Non-pigmented ciliary epithelial cell (primary cell): ENCODE measurements at regions not wholly inside any gene's neighbourhood (a gene's known extent, or its start where the extent isn't known, plus 50 kb on each side); places are given as distances from the start of the nearest gene placed in this dataset.
A peak's percentile ranks its signal among the peaks of the same experiment; 100 is the strongest.
"Not testable (repeated sequence)": the region's sequence is repeated elsewhere in the genome, so short reads cannot be mapped to it uniquely, and the experiment has no call there.

ENCODE experiments used
- DNase-seq: peaks from one replicate; pipeline ENCODE4 v3.0.0-alpha.2; 2010; ENCODE audit warnings: low read depth

DNA sequence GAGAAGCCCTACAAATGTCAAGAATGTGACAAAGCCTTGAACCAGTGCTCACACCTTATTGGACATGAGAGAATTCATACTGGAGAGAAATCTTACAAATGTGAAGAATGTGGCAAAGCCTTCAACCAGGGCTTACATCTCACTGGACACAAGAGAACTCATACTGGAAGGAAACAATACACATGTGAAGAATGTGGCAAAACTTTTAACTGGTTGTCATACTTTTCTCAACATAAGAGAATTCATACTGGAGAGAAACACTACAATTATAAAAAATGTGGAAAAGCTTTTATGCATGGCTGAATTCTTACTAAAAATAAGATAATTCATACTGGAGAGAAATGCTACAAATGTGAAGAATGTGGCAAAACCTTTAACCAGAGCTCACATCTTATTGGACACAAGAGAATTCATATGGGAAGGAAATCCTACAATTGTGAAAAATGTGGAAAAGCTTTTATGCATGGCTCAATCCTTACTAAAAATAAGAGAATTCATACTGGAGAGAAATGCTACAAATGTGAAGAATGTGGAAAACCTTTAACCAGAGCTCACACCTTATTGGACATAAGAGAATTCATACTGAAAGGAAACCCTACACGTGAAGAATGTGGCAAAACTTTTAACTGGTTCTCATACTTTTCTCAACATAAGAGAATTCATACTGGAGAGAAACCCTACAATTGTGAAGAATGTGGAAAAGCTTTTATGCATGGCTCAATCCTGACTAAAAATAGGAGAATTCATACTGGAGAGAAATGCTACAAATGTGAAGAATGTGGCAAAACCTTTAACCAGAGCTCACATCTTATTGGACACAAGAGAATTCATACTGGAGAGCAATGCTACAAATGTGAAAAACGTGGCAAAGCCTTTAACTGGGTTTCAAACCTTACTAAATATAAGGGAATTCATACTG lies 350.6 kb upstream of the NUPR2 start:
- not testable (repeated sequence) for DNase-seq

DNA sequence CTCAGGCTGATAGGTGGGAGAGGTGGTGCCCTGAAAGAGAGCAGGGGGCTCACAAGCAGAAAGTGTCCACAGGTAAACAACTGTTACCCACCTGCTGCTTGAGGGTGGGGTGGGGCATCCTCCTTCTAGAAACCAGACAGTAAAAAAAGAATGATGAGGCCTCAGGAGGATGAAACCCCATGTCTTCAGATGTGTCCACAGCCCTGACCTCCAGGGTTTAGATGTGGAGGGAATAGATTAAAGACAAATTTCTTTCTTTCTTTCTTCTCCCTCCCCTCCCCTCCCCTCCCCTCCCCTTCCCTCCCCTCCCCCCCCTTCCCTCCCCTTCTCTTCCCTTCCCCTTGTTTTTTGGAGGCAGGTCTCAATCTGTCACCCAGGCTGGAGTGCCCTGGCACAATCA lies 333.5 kb upstream of the NUPR2 start:
- DNase-seq: no peak

DNA sequence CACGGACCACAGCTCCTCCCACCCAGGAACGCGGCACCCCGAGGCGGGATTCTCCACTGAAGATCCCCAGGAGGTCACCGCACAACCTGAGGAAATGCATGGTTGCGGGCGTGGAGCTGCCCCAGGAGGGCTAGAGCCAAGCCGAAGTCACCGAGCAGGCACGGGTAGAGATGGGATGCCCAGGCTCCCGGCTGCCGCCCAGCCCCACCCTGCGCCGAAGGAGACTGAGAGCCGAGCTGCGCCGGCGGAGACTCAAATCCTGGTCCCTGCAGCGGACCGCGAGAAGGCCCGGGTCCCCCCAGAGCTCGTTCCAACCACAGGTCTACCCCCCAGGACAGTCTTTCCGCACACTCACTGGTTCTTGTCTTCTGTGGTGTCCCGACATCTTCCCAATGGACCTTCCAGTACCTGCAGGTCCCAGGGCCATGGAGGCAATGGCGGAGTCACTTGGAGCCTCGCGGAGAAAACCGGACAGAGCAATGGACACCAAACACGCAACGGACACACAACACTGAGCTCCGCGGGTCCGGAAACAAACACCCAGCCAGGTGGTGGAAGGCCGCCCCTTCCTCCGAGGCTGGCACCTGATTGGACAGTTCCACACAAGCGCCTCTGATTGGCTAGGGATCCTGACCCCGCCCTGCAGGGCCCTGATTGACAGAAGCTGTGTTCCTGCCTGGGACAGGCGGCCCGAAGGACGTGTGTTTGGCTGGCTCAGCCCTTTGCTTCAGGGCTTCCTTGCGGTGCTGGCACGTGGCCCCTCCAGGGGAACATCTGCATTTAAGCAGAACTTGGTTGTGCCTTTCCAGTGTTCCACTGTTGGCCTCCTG lies 331.9 kb upstream of the NUPR2 start:
- DNase-seq: no peak

DNA sequence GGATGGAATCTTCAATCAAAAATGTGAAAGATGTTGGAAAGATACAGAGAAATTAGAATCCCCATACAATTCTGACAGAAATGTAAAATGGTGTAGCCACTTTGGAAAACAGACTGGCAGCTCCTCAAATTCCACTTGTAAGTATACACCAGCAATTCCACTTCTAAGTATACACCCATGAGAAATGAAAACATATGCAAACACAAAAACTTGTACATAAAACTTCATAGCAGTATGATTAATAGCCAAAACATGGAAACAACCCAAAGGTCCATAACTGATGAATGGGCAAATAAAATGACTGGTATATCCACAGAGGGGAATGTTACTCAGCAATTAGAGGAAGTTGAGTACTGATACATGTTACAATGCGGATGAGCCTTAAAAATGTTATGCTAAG lies 304.3 kb upstream of the NUPR2 start:
- DNase-seq: not testable (repeated sequence)

DNA sequence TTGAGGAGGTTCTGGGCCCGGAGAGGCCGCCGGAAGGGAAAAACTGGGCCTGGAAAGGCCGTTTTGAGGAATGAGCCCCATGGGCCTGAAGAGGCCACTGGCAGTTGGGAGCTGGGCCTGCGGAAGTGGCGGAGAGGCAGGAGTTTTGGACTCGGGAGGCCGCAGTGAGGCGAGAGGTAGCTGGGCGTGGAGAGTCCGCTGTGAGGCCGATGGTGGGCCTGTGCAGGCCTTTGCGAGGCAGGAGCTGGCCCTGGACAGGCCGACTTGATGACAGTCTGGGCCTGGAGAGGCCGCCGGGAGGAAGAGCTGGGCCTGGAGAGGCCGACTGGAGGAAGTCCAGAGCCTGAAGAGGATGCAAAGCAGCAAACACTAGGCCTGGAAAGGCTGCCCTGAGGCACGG lies 259.0 kb upstream of the NUPR2 start:
- no peak for DNase-seq

DNA sequence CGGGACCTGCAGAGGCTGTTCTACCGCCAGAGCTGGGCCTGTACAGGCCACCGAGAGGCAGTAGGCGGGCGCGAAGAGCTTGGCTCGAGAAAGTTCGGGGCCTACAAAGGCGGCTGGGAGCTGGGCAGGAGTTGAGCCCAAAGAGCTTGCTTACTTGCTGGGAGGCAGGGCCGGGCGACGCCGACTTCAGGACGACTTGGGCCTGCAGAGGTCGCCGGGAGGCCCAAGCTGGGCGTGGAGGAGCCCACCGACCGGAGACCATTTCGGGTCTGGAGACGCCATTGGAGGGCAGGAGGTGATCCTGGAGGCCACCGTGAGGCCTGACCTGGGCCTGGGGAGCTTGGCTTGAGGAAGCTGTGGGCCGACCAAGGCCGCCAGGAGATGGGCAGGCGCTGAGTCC lies 258.4 kb upstream of the NUPR2 start:
- not testable (repeated sequence) for DNase-seq

DNA sequence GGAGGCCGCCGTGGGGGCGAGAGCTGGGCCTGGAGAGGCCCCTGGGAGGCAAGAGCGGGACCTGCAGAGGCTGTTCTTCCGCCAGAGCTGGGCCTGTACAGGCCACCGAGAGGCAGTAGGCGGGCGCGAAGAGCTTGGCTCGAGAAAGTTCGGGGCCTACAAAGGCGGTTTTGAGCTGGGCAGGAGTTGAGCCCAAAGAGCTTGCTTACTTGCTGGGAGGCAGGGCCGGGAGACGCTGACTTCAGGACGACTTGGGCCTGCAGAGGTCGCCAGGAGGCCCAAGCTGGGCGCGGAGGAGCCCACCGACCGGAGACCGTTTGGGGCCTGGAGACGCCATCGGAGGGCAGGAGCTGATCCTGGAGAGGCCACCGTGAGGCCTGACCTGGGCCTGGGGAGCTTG lies 257.1 kb upstream of the NUPR2 start:
- DNase-seq: peak; percentile 1

DNA sequence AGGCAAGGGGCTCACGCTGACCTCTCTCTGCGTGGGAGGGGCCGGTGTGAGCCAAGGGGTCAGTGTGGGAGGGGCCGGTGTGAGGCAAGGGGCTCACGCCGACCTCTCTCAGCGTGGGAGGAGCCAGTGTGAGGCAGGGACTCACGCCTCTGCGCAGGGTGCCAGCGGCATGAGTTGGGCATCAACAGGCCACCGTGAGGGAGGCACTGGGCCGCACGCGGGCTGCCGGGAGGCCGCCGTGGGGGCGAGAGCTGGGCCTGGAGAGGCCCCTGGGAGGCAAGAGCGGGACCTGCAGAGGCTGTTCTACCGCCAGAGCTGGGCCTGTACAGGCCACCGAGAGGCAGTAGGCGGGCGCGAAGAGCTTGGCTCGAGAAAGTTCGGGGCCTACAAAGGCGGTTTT lies 255.6 kb upstream of the NUPR2 start:
- DNase-seq: not testable (repeated sequence)

DNA sequence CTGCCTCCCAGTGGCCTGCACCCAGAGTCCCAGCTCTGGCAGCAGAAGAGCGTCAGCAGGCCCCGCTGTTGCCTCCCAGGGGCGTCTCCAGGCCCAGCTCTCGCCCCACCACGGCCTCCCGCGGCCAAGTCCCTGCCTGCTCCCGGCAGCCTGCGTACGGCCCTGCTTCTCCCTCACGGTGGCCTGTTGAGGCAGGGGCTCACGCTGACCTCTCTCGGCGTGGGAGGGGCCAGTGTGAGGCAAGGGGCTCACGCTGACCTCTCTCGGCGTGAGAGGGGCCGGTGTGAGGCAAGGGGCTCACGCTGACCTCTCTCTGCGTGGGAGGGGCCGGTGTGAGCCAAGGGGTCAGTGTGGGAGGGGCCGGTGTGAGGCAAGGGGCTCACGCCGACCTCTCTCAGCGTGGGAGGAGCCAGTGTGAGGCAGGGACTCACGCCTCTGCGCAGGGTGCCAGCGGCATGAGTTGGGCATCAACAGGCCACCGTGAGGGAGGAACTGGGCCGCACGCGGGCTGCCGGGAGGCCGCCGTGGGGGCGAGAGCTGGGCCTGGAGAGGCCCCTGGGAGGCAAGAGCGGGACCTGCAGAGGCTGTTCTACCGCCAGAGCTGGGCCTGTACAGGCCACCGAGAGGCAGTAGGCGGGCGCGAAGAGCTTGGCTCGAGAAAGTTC lies 254.1 kb upstream of the NUPR2 start:
- not testable (repeated sequence) for DNase-seq

DNA sequence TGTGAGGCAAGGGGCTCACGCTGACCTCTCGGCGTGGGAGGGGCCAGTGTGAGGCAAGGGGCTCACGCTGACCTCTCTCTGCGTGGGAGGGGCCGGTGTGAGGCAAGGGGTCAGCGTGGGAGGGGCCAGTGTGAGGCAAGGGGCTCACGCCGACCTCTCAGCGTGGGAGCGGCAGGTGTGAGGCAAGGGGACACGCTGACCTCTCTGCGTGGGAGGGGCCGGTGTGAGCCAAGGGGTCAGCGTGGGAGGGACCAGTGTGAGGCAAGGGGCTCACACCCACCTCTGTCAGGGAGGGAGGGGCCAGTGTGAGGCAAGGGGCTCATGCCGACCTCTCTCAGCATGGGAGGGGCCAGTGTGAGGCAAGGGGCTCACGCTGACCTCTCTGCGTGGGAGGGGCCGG lies 251.7 kb upstream of the NUPR2 start:
- DNase-seq: not testable (repeated sequence)

DNA sequence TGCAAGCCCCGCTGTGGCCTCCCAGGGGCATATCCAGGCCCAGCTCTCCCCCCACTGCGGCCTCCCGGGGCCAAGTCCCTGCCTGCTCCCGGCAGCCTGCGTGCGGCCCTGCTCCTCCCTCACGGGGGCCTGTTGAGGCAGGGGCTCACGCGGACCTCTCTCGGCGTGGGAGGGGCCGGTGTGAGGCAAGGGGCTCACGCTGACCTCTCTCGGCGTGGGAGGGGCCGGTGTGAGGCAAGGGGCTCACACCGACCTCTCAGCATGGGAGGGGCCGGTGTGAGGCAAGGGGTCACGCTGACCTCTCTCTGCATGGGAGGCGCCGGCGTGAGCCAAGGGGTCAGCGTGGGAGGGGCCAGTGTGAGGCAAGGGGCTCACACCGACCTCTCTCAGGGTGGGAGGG lies 251.2 kb upstream of the NUPR2 start:
- not testable (repeated sequence) for DNase-seq

DNA sequence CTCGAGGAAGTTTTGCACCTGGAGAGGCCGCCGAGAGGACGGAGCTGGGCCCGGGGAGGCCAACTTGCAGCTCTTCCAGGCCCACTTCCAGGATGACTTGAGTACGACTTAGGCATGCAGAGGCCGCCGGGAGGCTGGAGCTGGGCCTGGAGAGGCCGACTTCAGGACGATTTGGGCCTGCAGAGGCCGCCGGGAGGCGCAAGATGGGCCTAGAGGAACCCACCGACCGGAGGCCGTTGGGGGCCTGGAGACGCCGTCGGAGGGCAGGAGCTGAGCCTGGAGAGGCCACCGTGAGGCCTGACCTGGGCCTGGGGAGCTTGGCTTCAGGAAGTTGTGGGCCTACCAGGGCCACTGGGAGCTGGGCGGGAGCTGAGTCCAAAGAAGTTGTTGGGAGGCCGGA lies 250.5 kb upstream of the NUPR2 start:
- not testable (repeated sequence) for DNase-seq

DNA sequence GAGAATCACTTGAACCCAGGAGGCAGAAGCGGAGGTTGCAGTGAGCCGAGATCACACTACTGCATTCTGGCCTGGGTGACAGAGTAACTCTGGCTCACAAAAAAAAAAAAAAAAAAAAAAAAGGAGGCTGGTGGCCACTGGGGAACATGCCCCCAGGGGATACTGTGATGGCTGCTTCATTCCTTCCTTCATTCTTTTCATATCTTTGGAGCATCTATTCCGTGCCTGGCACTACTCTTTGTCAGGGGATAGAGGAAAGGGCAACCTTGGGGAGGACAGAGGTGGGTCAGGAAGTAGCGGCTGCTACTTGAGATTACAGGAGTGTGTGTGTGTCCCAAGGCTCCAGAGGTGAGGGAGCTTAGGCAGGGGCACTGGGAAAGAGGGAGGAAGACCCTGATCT lies 236.4 kb upstream of the NUPR2 start:
- DNase-seq: not testable (repeated sequence)

DNA sequence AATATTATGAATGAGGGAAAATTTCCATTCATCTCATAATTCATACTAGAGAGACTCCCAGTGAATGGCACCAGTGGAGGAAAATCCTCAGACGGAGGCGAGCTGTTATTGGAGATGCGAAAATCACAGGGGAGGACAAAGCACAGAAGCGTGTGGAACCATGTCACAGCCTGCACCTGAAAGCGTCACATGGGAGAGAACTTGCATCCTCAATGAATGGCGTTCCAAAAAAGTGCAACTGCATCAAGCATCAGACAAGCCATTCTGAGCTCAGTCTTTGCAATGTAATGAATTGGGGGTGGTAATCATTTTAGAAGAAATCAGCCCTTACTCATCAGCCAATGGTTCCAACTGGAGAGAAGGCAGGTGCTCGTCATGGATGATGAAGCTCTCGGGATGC lies 235.0 kb upstream of the NUPR2 start:
- DNase-seq: not testable (repeated sequence)

DNA sequence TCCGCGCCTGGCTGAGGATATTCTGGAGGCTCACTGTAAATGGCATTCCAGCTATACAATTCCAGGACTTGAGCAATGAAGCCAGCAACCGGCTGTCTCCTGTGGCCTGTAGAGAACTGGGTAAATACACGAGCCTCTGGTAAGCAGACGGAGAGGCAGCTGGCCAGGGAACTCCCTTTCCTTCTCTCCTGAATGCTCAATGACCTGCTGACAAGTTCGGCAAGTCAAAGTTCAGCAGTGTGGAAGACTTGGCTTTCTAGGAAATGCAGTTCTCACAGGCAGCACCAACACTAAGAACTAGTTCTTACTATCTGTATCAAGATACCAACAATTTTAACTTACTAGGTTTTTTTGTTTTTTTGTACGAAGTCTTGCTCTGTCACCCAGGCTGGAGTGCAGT lies 232.1 kb upstream of the NUPR2 start:
- not testable (repeated sequence) for DNase-seq

DNA sequence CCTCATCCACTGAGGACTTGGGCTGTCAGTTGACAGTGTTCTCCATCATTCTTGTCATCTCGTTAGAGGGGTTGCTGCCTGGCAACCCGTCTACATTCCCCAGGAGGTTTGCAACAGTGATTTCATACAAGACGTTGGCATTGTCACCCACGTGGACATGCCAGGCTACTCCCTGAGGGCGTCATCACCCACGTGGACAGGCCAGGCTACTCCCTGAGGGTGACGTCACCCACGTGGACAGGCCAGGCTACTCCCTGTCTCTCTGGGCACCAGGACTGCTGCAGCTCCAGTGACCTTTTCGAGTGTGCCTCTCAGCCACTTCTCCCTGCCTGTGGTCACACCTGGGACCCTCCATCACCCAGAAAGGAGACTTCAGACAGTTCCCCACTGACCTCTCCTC lies 212.1 kb upstream of the NUPR2 start:
- DNase-seq: not testable (repeated sequence)

DNA sequence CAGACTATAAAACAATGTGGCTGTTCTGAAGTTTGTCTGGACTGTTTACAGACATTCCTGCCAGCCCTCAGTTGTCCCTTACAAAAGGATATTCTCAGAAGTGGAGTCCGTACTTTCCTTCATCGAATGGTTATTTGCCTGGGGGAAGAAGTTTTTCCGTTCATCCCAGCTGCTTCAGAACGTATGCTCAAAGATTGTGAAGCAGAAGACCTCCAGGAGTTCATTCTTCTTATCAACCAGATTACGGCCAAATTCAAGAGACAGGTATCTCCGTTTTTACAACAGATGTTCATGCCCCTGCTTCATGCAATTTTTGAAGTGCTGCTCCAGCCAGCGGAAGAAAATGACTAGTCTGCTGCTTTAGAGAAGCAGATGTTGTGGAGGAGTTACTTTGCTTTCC lies 174.3 kb upstream of the NUPR2 start:
- no peak for DNase-seq

DNA sequence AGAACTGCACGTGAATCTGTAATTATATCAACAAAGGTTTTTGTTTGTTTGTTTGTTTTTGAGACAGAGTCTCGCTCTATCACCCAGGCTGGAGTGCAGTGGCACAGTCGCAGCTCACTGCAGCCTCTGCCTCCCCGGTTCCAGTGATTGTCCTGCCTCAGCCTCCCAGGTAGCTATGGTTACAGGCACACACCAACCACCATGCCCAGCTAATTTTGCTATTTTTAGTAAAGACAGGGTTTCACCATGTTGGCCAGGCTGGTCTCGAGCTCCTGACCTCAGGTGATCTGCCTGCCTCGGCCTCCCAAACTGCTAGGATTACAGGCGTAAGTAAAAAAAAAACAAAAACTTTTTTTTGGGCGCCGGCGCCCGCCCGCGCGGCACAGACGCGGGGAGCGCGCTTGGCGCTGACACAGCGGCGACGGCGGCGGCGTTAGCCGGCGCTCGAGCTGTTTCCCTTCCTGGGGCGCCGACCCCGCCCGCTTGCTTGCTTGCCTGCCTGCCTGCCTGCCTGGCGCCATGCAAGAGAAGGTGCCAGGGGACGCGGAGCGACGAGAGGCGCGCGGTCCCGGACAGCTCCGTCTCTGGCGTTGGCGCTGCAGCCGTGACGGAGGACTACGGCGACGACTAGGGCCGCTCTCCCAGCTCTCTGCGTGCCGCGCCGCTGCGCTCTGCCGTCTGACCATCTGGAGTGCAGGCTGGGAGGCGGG lies 171.4 kb upstream of the NUPR2 start:
- no peak for DNase-seq

DNA sequence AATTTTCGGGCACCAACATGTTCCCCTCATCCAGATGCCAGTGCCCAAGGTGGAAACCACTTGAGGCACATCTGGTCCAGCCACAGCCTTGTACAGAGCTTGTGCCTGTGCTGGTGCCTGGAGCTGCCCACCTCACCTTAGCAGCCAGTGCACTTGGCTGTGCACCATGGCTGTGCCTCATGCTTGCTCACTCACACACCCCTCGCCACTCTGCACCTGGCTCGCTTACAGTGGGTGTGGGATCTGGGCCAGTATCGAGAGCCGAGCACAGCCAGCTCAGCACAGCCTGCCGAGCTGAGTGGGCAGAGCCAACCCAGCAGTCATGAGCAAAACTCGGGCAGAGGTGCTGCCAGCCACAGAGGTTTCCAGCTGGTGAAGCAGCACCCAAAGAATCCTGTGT lies 139.9 kb upstream of the NUPR2 start:
- no peak for DNase-seq

DNA sequence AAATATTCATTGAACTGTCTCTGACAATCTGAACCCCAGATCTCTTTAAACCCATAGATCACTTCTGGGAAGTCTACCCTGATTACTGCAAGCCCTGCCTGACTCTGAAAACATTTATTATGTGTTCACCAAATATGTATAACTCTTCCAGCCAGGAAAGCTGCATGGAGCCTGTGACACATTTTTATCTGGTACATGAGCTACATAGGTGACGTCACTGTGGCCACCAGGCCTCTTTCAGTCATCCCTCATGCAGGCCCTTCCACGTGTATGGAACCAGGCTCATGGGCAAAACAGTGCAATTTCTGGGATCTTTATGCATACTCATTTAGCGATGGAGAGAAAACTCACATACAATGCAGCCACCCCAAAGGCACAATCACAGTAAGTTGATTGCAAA lies 133.9 kb upstream of the NUPR2 start:
- no peak for DNase-seq

DNA sequence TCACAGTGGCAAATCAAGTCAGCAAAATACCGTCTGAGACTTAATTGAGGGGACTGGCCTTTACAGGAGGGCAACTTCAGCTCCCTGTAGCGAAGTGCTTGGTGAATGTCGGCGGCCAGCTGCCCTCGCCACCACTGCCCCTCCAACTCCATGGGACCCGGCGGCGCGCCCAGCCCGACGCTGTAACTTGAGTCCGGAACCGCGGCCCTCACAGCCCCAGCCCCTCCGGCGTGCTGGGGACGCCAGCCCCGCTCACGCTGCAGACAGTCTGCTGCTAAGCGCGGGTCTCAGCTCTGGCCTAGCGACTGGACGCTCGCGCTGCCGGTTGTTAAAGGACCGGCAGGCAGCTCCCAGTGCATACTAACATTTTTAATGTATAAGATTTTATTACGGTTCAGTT lies 113.4 kb upstream of the NUPR2 start:
- DNase-seq: no peak

DNA sequence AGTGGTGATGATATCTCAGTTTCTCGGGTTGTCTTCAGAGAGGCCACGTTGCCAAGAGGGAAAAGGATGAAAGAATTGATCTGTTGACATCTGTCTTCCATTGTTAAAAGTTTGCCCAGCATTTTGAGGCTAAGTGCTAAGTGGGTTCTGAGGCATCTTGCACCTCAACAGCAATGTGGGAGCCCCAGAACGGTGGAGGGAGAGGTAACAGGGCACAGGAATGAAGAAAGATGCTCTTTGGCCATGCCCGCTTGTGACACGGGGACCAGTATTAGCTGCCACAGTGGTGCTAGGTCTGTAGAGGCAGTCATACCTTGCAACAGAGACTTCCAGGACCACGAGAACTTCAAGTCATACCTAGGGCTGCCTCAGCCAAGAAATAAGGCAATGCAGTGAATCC lies 106.6 kb upstream of the NUPR2 start:
- no peak for DNase-seq
